Fibroblast of skin of left quadriceps (primary cell): ENCODE measurements at regions not wholly inside any gene's neighbourhood (a gene's known extent, or its start where the extent isn't known, plus 50 kb on each side); places are given as distances from the start of the nearest gene placed in this dataset.
A peak's percentile ranks its signal among the peaks of the same experiment; 100 is the strongest.
"Not testable (repeated sequence)": the region's sequence is repeated elsewhere in the genome, so short reads cannot be mapped to it uniquely, and the experiment has no call there.

Experiments
- DNase-seq, 2 experiments: peaks; one replicate each; pipeline ENCODE4 v3.0.0-alpha.2; 2013; ENCODE audit warnings: low read depth in 2 of 2

DNA sequence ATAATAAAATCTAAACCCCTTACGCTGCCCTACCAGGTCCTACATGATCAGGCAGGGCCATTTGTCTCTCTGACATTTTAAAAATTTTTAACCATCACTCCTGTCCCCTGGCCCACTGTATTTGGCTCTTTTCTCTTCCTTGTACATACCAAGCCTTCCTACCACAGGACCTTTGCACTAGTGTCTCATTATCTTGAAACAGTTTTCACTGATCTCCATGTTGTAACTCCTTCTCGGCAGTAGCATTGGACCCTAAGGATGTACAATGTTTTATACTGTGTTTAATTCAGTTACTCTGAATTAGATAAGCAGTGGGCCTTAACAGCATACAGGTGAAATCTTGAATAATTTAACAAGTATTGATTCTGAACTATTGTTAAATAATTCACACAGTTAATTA is 330.7 kb downstream of the UTRN start:
- DNase-seq: no peak

DNA sequence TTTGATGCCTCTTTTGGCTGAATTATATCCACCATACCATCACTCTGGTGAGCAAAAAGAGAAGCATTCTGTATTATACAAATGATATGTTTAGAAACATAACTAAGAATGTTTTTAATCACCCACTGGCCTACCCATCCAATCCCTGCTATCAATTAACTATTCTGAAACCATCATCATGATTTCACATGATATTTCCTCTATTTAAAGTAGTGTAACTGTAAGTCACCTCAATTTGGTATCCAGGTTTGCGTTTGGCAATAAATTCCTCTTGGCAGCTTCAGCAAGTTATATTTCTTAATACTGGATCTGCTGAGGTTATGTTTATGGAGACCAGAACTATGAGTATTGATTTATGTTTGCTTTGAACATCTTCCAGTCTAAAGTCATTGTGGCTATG is 332.1 kb downstream of the UTRN start:
- DNase-seq: peak; percentile 48 to 49

DNA sequence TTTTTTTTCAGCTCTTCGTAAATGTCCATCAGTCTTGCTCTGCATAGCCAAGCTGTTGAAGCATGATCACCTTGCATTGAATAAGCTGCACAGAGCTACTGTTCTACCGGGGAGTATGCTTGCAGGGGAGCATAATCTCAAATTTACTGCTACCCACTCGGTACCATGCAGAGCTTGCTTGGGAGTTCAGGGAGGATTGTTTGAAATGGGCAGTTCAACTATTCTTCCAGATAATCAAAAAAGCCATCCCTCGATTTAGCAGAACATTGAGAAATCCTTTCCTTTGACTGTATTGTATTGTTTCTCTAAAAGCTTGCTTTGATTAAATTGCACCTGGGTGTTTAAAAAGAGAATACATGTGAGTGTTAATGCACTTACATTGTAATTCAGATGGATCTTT is 332.6 kb downstream of the UTRN start:
- no peak for DNase-seq

DNA sequence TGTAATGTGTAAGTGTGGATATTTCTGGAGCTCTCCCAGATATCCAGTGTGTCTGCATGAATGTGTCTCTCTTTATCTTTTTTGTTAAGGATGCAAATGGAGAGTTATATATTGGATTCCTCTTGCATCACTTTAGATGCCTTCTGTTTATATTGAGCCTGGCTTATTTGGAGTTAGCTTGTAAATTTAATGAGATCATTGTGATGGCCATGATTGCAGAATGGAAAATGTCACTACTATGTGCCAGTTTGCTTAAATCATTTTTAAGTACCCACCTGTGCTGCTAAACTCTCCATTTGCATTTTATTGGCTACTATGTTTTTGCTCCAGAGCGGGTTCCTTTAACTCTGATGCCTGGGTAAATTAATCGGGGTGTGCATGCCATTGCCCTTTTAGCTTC is 334.8 kb downstream of the UTRN start:
- DNase-seq: no peak

DNA sequence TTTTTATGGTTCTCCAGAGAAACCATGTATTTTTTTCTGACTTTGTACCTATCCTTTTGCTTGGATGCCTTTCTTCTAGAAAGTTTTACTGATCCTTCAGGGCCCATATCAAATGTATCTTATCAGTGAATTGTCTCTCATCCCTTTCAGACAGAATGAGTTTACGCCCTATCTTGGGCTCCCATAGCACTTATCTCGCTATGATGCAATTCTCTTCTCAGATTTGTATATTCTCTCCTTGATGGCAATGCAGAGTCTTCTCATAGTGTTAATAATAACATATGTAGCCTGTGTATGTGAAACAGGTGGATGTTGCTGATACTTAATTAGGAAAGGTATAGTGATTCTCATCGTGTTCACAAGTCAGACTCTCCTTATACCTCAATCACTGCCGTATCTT is 336.2 kb downstream of the UTRN start:
- DNase-seq: no peak

DNA sequence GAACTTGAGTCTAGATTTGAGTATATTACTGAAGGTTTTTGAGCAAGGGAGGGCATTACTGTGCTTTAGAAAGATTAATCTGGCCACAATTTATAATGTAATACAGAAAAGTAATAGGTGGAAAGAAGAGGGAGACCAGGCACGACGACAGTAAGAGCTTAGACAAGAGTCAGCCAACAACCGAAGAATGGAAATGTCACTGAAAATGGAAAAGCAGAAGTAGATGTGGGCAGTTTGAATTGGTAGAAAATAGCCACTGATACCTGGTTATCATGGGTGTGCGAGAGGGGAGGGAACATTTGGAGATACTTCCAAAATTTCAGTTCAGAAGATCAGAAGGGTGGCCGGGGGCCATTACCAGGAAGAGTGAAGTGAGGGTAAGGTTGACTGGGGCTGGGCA is 339.1 kb downstream of the UTRN start:
- DNase-seq: no peak

DNA sequence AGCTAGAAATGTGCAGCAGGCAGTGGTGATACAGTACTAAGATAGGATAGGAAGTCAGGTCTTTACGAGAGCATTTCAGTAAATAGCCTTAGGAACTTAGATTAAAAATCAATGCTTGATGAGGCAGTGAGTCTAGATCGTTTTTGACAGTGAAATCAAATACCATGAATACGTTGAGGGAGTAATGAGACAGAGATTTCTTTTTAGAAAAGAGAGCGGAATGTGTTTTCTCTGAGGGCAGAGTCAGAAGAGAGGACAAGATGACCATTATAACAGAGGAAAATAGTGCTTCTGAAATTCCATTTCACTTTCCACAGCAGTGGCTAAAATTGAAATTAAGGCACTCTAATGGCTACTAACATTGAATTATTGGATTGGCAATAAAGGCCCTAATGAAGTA is 339.6 kb downstream of the UTRN start:
- DNase-seq: no peak

DNA sequence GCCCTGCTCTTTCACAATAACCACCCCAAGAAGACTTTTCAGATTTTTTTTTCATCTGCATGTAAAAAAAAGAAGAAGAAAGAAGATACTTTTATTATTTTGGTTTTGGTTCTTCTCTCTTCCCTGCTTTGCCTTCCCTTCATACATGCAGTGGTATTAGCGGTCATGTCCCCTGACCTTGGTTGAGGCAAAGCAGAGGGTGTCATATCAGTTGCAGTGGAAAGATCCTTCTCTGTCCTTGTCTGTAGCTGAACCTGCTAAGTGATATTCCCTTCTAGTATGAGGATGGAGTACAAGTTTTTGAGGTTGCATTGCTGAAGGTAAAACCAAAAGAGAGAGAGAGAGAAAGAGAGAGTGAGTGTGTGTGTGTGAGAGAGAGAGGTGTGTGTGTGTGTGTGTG is 345.7 kb downstream of the UTRN start:
- DNase-seq: no peak

DNA sequence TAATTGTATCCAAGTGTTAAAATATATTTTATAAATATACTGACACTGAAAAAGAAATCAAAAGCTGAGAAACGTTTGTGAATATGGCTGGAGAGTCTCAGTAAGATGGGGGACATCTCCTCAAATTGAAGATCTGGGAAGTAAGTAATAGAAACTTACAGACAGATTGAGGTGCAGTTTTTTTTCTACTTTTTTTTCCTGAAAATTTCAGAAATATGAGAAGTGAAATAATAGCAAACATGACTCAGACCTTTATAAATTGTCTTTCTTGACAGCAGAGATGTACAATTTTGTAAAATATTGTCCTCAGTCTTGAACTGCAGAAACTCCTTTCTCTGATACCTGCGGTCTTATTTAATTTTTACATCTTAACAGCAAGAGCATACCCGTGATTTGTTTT is 347.1 kb downstream of the UTRN start:
- DNase-seq: no peak

DNA sequence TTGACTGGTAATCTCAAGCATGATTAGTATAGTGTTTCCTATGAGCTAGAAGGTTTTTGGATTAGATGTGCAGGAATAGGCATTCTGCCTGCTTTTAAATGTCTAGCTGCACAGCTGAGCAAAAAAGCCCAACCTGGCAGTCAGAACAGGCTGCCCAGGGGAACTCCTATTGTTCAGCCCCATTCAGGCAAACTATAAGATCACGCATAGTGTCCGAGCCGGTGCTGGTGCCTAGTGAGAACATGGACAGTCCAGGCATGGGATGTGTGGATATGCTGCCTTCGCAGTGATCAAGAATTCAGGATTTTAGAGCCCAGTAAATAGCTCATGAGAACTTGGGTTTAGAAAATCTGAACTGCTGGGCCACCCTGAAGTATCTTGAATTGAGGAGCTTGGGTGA is 348.8 kb downstream of the UTRN start:
- DNase-seq: no peak

DNA sequence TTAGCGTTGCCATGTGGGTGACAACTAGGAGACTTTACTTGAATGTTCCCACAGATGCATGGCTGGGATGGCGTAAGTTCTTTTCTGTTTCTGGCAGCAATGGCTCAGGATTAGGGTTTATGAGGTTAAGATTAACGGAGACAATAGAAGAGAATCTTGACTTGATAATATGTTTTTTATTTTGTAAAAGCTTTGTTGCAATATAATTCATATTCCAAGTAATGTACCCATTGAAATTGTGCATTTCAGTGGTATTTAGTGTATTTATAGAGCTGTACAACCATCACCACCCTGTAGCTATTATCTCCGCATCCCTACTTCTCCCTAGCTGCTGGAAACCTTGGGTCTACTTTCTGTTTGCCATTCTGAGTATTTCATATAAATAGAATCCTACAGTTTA is 349.2 kb downstream of the UTRN start:
- DNase-seq: no peak

DNA sequence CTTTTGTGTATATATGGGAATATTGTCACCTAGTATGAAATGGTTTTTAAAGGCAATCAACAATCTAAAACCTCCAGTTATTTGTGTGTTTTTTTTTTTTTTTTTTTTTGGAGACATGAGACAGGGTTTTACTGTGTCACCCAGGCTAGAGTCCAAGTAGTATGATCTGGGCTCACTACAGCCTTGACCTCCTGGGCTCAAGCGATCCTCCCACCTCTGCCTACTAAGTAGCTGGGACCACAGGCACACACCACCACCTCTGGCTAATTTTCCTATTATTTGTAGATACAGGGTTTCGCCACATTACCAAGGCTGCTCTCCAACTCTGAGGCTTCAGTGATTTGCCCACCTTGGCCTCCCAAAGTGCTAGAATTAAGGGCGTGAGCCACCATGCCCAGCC is 349.9 kb downstream of the UTRN start:
- DNase-seq: no peak

DNA sequence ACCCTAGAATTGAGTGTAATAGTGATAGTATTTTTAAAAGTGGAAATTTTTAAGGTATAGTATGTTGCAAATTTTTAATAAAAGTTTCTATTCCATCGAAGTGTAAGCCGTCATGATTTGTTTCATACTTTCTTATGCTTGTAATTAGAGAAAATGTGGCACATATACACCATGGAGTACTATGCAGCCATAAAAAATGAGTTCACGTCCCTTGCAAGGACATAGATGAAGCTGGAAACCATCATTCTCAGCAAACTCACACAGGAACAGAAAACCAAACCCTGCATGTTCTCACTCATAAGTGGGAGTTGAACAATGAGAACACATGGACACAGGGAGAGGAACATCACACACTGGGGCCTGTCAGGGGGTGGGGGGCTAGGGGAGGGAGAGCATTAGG is 350.9 kb downstream of the UTRN start:
- not testable (repeated sequence) for DNase-seq

DNA sequence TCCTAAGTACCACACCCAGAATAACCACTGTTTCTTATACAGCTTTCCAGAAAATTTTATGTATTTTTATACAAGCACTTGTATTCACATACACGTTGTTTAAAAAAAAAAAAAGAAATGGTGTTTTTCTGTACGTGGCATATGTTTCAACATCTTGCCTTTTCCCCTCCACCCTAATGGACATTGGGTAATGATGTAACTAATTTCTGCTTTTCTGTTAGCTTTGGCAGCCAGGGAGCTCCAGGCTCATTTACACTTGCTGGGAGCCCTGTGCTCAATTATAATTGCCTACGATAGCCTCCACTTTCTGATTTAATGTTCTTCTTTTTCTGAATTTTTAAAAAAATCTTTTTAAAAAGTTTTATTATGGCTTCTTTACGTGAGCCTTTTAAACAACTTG is 352.4 kb downstream of the UTRN start:
- no peak for DNase-seq

DNA sequence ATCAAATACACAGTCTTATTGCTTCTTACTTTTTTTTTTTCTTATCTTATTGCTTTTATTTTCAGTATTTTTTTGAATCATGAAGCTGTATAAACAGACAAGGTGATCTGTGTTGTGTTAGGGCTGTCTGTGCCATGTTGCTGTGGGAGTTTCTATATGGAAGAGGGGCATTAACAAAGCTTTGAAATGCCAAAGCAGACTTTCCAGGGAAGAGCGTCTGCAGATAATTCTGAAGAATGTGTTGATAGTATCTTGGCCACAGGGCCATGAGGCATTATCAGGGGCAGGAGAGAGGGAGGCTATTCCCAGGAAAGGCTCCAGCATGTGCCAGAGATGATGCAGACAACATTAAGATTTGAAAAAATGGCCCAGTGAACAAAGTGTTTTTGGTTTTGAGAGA is 354.5 kb downstream of the UTRN start:
- DNase-seq: no peak

DNA sequence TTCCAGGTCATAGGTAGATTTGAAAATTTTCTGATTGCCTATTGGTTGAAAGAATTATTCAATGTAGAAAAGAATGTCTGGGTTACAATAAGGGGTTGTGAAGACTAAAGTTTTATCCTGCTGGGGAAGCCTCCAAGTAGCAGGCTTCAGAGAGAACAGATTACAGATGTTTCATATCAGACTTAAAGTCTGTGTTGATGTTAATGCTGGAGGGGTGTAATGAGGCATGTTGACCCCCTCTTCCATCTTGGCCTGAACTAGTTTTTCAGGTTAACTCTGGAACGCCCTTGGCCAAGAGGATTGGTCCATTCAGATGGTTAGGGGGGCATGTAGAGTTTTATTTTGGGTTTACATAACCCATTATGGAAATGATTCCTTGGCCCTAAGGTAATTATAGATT is 356.2 kb downstream of the UTRN start:
- no peak for DNase-seq

DNA sequence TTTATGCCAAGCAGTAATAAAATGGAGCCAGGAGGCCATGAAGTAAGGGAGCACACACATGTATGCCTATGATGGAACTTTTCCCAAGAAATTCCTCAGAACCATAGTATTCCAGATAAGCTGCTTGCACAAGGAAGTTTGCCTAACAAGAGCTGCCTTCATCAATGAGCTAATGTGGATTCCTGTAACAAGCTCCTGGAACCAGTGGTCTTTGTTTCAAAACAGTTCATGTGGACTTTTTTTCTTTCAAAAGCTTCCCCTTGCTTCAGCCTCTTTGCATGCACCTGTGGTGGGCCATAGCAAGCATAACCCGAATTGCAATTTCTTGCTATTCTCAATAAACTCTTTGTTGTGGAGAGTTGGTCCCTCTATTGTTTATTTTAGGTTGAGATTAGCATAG is 359.6 kb downstream of the UTRN start:
- DNase-seq: no peak

DNA sequence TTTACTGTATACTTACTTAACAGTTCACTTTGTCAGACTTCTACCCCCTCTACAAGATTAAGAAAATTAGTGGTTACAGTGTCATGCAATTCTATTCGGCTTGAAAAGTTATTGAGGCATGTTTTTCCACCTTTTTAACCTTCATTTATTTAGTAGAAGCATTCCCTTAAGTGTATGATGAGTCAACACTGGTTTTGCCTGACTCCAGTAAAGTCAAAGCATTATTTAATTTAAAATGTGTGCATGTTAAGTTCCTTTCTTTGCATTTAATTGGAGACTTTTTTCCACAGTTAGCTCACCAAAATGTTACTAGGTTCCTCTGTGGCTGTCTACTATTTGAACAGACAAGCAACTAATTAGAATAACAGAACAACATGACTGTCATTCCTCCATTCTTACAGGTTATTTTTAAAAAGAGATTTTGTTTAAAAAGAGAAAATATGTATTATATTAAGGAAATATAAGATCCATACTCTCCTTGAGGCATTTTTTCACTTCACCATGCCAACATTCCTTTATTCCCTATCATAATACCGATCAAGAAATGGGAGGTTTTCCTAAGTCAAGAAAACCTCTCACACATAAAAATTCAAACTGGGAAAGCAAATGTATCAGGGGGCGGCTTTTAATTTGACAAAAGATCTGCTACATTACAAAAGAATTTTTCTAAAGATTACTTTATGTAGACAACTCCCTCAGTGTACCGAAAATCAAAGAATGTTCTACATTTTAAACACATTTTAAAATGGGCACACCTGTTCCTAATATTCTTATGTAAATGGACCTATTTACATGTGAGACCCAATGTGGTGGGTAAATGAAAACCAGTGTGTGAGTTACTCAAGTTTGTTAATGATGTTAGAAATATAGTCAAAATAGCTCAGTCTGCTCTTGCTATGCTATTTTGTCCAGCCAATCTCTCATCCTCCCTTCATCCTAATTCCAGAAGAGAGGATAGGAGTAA is 361.2 kb downstream of the UTRN start:
- DNase-seq: no peak

DNA sequence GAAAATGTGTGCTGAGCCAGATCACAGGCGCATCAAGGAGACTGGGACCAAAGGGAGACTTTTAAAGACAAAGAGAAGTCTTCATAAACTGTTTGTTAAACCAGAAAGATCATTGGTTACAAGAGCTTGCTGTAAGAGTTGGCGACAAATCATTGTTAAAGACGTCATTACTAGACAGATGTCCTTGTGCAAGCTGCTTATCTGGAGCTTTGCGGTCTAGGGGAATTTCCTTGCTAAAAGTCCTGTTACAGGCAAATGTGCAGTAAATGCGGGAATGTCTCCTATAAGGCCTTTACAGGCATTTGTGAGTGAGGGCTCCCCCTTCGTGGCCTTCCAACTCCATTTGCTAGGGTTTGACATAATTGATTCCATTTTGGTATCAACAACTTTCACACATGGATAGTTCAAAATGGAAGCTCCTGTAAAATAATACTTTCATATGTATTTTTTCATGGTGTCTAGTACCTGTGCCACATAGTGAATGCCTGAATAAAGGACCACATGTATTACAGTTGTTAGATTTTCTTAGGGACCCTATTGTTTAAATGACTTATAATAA is 362.4 kb downstream of the UTRN start:
- no peak for DNase-seq

DNA sequence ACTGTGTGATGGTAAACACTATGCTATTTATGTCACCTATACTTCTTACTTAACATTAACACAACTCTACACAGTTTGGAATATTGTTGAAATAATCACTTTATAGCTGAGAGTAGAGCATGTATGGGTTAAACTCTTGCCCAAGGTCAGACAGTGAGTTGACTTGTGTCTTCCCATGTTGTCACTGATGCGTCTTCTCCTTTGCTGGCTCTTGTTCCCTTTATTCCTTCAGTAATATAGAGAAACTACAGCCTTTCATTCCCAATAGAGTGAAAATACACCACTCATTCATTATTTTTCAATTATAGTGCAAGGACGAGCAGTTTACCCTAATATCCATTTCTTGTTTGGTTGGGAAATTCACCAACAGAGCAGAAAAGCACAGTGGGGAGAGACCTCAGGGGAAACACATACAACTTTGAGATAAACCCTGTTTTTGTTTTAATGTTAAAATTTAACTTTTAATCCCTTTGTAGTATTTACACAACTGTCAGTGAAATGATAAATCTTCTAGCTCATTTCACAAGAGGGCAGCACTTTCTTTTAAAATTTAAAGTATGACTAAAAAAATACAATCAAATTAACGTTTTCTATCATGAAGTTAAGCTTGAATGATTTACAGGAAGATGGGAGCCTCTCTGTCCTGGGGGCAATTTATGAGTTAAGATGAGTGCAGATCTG is 363.0 kb downstream of the UTRN start:
- no peak for DNase-seq

DNA sequence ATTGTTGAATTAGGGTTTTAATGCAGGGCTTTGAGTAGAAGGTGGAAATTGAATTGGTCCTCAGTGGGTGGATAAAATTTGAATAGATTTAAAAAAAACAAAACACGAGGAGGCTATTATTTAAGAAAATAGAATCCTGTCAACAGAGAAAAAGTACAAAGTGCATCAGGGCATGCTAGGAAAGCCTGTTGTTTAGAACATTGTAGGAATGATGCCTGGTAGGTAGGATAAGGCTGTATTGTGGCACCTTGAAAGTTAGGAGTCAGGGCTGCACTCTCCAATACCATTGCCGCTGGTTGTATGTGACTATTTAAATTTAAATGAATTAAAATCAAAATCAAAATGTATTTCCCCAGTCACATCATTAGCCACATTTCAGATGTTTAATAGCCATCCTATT is 363.9 kb downstream of the UTRN start:
- DNase-seq: no peak

DNA sequence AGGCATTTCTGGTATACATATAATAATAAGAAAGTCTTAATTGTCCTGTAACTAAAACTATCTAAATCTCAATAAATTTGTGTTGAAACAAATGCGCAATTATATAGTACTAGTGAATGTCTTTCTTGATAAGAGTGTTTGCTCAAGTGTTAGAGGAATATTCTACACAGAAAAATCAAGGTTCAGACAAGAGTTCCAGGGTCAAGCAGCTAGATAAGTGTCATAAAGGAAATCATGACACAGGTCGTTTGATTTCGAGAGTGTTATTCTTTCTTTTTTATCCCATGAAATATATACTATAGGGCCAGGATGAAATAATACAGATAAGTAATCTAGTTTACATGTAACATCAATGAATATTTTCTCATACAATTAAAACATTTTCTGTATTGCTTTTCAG is 366.1 kb downstream of the UTRN start:
- DNase-seq: no peak

DNA sequence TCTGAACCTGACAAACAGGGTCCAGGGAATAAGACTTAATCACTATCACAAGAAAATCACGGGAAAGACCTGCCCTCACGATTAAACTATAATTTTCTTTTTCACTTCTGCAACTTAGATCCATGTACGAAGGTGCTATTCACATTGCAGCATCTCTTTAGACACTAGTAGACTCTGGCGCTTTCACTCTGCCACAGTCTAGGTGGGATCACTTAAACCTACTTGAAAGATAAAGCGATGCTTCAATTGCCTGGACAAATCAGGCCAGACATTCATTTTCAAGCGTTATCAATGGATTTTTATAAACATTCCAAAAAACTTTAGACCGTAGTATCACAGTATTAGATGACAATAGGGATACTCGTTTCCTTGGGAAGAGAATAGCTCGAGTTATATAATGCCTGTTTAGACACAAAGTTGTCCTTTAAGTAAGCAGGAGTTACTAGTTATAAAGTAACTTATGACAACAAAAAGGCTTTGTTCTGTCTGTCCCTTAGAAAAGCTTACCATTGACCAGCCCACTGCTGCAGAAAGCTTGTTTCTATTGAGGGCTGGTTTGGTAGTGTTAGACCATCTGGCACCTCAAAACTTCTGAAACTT is 367.3 kb downstream of the UTRN start:
- DNase-seq: no peak
